ENCODE measurements at regions not wholly inside any gene's neighbourhood (a gene's known extent, or its start where the extent isn't known, plus 50 kb on each side); places are given as distances from the start of the nearest gene placed in this dataset.

DNA sequence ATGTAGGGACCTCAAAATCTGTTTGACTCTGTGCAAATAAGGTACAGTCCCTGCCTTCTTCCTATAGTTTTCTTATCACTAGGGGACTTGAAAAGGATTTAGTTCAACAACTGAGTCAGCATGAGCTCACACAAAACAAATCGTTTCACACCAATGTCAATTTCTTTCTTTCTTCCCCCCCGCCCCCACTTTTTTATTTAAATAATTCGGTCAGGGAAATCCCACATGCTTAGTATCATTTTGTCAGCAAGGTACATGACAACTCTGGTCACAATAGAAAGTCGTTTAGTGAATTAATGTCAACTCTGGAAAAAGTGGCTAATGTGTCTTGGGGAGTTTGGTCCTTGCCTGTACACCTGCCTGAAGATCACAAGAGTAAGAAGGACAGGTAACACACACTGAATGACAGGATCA lies 232.2 kb upstream of the PLEKHG7 start:
- TF ChIP-seq, protein P1, sequence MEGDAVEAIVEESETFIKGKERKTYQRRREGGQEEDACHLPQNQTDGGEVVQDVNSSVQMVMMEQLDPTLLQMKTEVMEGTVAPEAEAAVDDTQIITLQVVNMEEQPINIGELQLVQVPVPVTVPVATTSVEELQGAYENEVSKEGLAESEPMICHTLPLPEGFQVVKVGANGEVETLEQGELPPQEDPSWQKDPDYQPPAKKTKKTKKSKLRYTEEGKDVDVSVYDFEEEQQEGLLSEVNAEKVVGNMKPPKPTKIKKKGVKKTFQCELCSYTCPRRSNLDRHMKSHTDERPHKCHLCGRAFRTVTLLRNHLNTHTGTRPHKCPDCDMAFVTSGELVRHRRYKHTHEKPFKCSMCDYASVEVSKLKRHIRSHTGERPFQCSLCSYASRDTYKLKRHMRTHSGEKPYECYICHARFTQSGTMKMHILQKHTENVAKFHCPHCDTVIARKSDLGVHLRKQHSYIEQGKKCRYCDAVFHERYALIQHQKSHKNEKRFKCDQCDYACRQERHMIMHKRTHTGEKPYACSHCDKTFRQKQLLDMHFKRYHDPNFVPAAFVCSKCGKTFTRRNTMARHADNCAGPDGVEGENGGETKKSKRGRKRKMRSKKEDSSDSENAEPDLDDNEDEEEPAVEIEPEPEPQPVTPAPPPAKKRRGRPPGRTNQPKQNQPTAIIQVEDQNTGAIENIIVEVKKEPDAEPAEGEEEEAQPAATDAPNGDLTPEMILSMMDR (IDR thresholded peaks at IDR 0.05): no peak
- no peak for TF ChIP-seq POLR2A (IDR thresholded peaks at IDR 0.05; ENCODE audit: low read depth)
